ENCODE measurements at regions not wholly inside any gene's neighbourhood (a gene's known extent, or its start where the extent isn't known, plus 50 kb on each side); places are given as distances from the start of the nearest gene placed in this dataset.

- TF ChIP-seq CTCF (conservative IDR thresholded peaks at IDR 0.05; ENCODE audit: low read length), result no peak
- no peak for TF ChIP-seq EZH2phosphoT487 (IDR thresholded peaks at IDR 0.05; ENCODE audit: borderline replicate concordance, low read depth, low read length)
Measured at GRCh38 chr21:19353256-19353655, 949.7 kb upstream of the TMPRSS15 start.

Data from OCI-LY7 (cell line).